ENCODE measurements at regions not wholly inside any gene's neighbourhood (a gene's known extent, or its start where the extent isn't known, plus 50 kb on each side); places are given as distances from the start of the nearest gene placed in this dataset.

GRCh38 chr12:39237004-39237403 is 205.9 kb downstream of the KIF21A start:
- peaks cover 0 to 2% (median 0%) of the 10 kb centered on the region in 4 donors for H3K27me3 ChIP-seq (ENCODE audit: control insufficient read depth in 4 of 4, insufficient read depth in 4 of 4, low read length in 3 of 4)
- no peak overlapping the region for H3K9ac ChIP-seq (ENCODE audit: low read depth in 1 of 2, low read length in 2 of 2)
- H3K27ac ChIP-seq (ENCODE audit: low read depth in 1 of 2, low read length in 2 of 2), result no peak overlapping the region
- H3K4me3 ChIP-seq (ENCODE audit: low read depth in 1 of 3, low read length in 3 of 3), result no peak overlapping the region
- H3K9me3 ChIP-seq (ENCODE audit: control insufficient read depth in 4 of 4, low read length in 3 of 4), result no peaks in the 10 kb centered on the region
- no peak for TF ChIP-seq GABPA (IDR thresholded peaks at IDR 0.05 in 1 of 2, conservative IDR thresholded peaks at IDR 0.05 in 1 of 2)
- TF ChIP-seq, protein P1, sequence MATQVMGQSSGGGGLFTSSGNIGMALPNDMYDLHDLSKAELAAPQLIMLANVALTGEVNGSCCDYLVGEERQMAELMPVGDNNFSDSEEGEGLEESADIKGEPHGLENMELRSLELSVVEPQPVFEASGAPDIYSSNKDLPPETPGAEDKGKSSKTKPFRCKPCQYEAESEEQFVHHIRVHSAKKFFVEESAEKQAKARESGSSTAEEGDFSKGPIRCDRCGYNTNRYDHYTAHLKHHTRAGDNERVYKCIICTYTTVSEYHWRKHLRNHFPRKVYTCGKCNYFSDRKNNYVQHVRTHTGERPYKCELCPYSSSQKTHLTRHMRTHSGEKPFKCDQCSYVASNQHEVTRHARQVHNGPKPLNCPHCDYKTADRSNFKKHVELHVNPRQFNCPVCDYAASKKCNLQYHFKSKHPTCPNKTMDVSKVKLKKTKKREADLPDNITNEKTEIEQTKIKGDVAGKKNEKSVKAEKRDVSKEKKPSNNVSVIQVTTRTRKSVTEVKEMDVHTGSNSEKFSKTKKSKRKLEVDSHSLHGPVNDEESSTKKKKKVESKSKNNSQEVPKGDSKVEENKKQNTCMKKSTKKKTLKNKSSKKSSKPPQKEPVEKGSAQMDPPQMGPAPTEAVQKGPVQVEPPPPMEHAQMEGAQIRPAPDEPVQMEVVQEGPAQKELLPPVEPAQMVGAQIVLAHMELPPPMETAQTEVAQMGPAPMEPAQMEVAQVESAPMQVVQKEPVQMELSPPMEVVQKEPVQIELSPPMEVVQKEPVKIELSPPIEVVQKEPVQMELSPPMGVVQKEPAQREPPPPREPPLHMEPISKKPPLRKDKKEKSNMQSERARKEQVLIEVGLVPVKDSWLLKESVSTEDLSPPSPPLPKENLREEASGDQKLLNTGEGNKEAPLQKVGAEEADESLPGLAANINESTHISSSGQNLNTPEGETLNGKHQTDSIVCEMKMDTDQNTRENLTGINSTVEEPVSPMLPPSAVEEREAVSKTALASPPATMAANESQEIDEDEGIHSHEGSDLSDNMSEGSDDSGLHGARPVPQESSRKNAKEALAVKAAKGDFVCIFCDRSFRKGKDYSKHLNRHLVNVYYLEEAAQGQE (IDR thresholded peaks at IDR 0.05), result no peak
- no peak for TF ChIP-seq ATF3 (IDR thresholded peaks at IDR 0.05)
- no peaks in the 10 kb centered on the region for H3K36me3 ChIP-seq (ENCODE audit: control insufficient read depth in 4 of 4, insufficient read depth in 3 of 4, low read depth in 1 of 4, low read length in 3 of 4)
- WGBS, result 54% methylated on average over 2 of the region's 2 CpGs
- no peak for DNase-seq (ENCODE audit: low spot score)
- H3K4me1 ChIP-seq (ENCODE audit: control insufficient read depth in 4 of 4, insufficient read depth in 4 of 4, low read length in 3 of 4), result no peaks in the 10 kb centered on the region

DNA sequence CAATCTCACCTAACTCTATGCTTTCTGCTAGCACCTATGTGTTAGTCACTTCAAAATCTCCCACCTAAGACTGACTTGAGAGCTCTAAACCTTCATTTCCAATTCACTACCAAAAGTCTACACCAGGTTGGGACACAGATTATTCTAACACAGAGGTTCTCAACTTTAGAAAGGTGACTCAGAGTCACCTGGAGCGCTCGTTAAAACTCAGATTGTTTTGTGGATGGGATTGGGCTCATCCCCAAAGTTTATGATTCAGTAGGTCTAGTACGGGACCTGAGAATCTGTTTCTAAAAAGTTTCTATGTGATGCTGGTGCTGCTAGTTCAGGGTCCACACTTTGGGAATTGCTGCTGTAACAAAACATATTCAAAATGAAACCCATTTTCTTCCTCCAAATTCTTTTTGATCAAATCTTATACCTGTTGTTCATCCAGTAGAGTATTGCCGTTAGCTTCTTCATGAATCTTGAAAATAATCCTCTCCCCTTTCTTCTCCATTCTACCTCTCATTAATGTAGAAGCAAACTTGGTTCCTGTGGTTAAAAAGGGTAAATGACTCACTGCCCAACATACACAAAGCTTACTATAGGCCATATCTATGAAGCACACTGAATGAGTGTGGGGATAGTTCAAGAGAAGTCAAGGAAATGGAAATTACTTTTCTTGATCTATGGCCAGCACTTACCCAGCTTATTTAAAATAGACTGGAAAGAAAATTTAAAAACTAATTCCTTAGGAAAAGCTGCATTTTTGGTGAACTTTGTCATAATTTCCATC is 206.7 kb downstream of the KIF21A start:
- Histone ChIP-seq H3K36me3 (ENCODE audit: control insufficient read depth in 4 of 4, insufficient read depth in 3 of 4, low read depth in 1 of 4, low read length in 3 of 4) (no peaks in the 10 kb centered on the region), H3K9ac (ENCODE audit: low read depth in 1 of 2, low read length in 2 of 2) (no peak overlapping the region), H3K27ac (ENCODE audit: low read depth in 1 of 2, low read length in 2 of 2) (no peak overlapping the region), H3K4me1 (ENCODE audit: control insufficient read depth in 4 of 4, insufficient read depth in 4 of 4, low read length in 3 of 4) (no peaks in the 10 kb centered on the region), H3K9me3 (ENCODE audit: control insufficient read depth in 4 of 4, low read length in 3 of 4) (no peaks in the 10 kb centered on the region), H3K27me3 (ENCODE audit: control insufficient read depth in 4 of 4, insufficient read depth in 4 of 4, low read length in 3 of 4) (peaks cover 0 to 2% (median 0%) of the 10 kb centered on the region in 4 donors), H3K4me3 (ENCODE audit: low read depth in 1 of 3, low read length in 3 of 3) (no peak overlapping the region)
- 87% methylated on average over 4 of the region's 4 CpGs for WGBS
- TF ChIP-seq SP1 (IDR thresholded peaks at IDR 0.05), result no peak
- TF ChIP-seq FOXA2 (IDR thresholded peaks at IDR 0.05), result no peak
- TF ChIP-seq, protein P2, sequence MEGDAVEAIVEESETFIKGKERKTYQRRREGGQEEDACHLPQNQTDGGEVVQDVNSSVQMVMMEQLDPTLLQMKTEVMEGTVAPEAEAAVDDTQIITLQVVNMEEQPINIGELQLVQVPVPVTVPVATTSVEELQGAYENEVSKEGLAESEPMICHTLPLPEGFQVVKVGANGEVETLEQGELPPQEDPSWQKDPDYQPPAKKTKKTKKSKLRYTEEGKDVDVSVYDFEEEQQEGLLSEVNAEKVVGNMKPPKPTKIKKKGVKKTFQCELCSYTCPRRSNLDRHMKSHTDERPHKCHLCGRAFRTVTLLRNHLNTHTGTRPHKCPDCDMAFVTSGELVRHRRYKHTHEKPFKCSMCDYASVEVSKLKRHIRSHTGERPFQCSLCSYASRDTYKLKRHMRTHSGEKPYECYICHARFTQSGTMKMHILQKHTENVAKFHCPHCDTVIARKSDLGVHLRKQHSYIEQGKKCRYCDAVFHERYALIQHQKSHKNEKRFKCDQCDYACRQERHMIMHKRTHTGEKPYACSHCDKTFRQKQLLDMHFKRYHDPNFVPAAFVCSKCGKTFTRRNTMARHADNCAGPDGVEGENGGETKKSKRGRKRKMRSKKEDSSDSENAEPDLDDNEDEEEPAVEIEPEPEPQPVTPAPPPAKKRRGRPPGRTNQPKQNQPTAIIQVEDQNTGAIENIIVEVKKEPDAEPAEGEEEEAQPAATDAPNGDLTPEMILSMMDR (IDR thresholded peaks at IDR 0.05; ENCODE audit: low read depth, low read length, missing input control), result no peak
- no peak for TF ChIP-seq NR2F2 (IDR thresholded peaks at IDR 0.05)
- no peak for TF ChIP-seq HNF4A (conservative IDR thresholded peaks at IDR 0.05)
- no peak for TF ChIP-seq HNF4G (IDR thresholded peaks at IDR 0.05)
- TF ChIP-seq ATF3 (IDR thresholded peaks at IDR 0.05), result no peak
- TF ChIP-seq, protein P1 (IDR thresholded peaks at IDR 0.05), result no peak
- no peak for TF ChIP-seq GABPA (IDR thresholded peaks at IDR 0.05 in 1 of 2, conservative IDR thresholded peaks at IDR 0.05 in 1 of 2)
- TF ChIP-seq EGR1 (IDR thresholded peaks at IDR 0.05; ENCODE audit: low read depth in 2 of 2), result no peak
- TF ChIP-seq JUND (IDR thresholded peaks at IDR 0.05), result no peak
- TF ChIP-seq TAF1 (conservative IDR thresholded peaks at IDR 0.05), result no peak
- TF ChIP-seq YY1 (IDR thresholded peaks at IDR 0.05), result no peak
- TF ChIP-seq RAD21 (IDR thresholded peaks at IDR 0.05), result no peak
- TF ChIP-seq, protein P3, sequence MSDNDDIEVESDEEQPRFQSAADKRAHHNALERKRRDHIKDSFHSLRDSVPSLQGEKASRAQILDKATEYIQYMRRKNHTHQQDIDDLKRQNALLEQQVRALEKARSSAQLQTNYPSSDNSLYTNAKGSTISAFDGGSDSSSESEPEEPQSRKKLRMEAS (IDR thresholded peaks at IDR 0.05), result no peak
- DNase-seq (ENCODE audit: low spot score), result no peak

Data from liver (tissue), 8 donors.